GM23338 (cell line): ENCODE measurements at regions not wholly inside any gene's neighbourhood (a gene's known extent, or its start where the extent isn't known, plus 50 kb on each side); places are given as distances from the start of the nearest gene placed in this dataset.

Experiments
- ATAC-seq: fragments of 200-7000 bp; cut with Tn5 transposase; 3 replicates; pipeline ENCODE4 v1.9.1; 2020
- DNase-seq: peaks from one replicate; pipeline ENCODE4 v3.0.0-alpha.2; 2015; ENCODE audit warnings: low spot score
- H2AFZ ChIP-seq: fragments of 200-600 bp; sonication (generic); 2 replicates; pipeline ENCODE4 v1.8.0; 2016; ENCODE audit warnings: antibody characterized with exemption, mild to moderate bottlenecking, moderate library complexity
- H3F3A ChIP-seq: fragments of 200-600 bp; sonication (generic); replicated peaks from 2 replicates; pipeline ENCODE4 v1.8.0; 2017; ENCODE audit warnings: antibody characterized with exemption, mixed run types, low read depth
- H3K27ac ChIP-seq: fragments of 200-600 bp; sonication (generic); 2 replicates; pipeline ENCODE4 v1.6.1; 2016; ENCODE audit warnings: low read depth
- H3K27me3 ChIP-seq: fragments of 200-600 bp; sonication (generic); 2 replicates; pipeline ENCODE4 v1.8.0; 2016; ENCODE audit warnings: mild to moderate bottlenecking, mixed run types, moderate library complexity; ENCODE audit not compliant: insufficient read depth
- H3K36me3 ChIP-seq: fragments of 200-600 bp; sonication (generic); 2 replicates; pipeline ENCODE4 v1.8.0; 2016; ENCODE audit warnings: mild to moderate bottlenecking; ENCODE audit not compliant: insufficient read depth
- H3K4me1 ChIP-seq: fragments of 200-600 bp; sonication (generic); 2 replicates; pipeline ENCODE4 v1.8.0; 2016; ENCODE audit warnings: mild to moderate bottlenecking, moderate library complexity; ENCODE audit not compliant: insufficient read depth
- H3K4me2 ChIP-seq: fragments of 200-600 bp; sonication (generic); 2 replicates; pipeline ENCODE4 v1.7.1; 2017; ENCODE audit warnings: mixed run types
- H3K4me3 ChIP-seq: fragments of 200-600 bp; sonication (generic); 2 replicates; pipeline ENCODE4 v1.6.1; 2016; ENCODE audit warnings: mixed run types
- H3K79me2 ChIP-seq: fragments of 200-600 bp; sonication (generic); replicated peaks from 2 replicates; pipeline ENCODE4 v1.8.0; 2017; ENCODE audit warnings: mild to moderate bottlenecking; ENCODE audit not compliant: insufficient read depth
- H3K9me2 ChIP-seq: fragments of 200-600 bp; sonication (generic); 2 replicates; pipeline ENCODE4 v1.8.0; 2017; ENCODE audit not compliant: insufficient read depth
- H4K20me1 ChIP-seq: fragments of 200-600 bp; sonication (generic); replicated peaks from 2 replicates; pipeline ENCODE4 v1.8.0; 2017; ENCODE audit warnings: mild to moderate bottlenecking; ENCODE audit not compliant: insufficient read depth
- H3K27ac Mint-ChIP-seq: 2 replicates; pipeline ENCODE4 v1.8.0; 2020; ENCODE audit warnings: inconsistent platforms, mild to moderate bottlenecking, moderate library complexity, mixed read lengths
- H3K27me3 Mint-ChIP-seq: 3 replicates; pipeline ENCODE4 v1.8.0; 2022; ENCODE audit warnings: low read depth, mild to moderate bottlenecking, moderate library complexity, mixed read lengths, inconsistent platforms; ENCODE audit not compliant: insufficient read depth, poor library complexity
- H3K36me3 Mint-ChIP-seq: 3 replicates; pipeline ENCODE4 v1.8.0; 2021; ENCODE audit warnings: low read depth, mild to moderate bottlenecking, inconsistent platforms, moderate library complexity, mixed read lengths
- H3K4me1 Mint-ChIP-seq: 3 replicates; pipeline ENCODE4 v1.8.0; 2020; ENCODE audit warnings: mild to moderate bottlenecking, inconsistent platforms, mixed read lengths
- H3K4me3 Mint-ChIP-seq: 3 replicates; pipeline ENCODE4 v1.8.0; 2021; ENCODE audit warnings: moderate library complexity, mild to moderate bottlenecking, inconsistent platforms, mixed read lengths
- H3K9me3 Mint-ChIP-seq: 3 replicates; pipeline ENCODE4 v1.8.0; 2020; ENCODE audit warnings: moderate library complexity, mild to moderate bottlenecking, inconsistent platforms, mixed read lengths
- CREB1 ChIP-seq: fragments of 250-450 bp; sonication (Bioruptor Pico); IDR thresholded peaks from 2 replicates; pipeline ENCODE4 v1.5.0; 2020; ENCODE audit warnings: low read depth, mild to moderate bottlenecking, moderate library complexity
- CTCF ChIP-seq, 2 experiments: fragments of 200-600 bp in 1 of 2; sonication (generic) in 1 of 2; conservative IDR thresholded peaks; 2 replicates each; pipeline versions ENCODE4 v1.5.1 to v1.6.1; 2016 to 2017; ENCODE audit warnings: antibody characterized with exemption in 2 of 2, low read depth in 2 of 2, mild to moderate bottlenecking in 2 of 2, moderate library complexity in 1 of 2
- ETS1 ChIP-seq: IDR thresholded peaks from 2 replicates; pipeline ENCODE4 v1.6.1; 2016; ENCODE audit warnings: antibody characterized with exemption
- EZH2 ChIP-seq: fragments of 200-600 bp; sonication (generic); IDR thresholded peaks from one replicate; pipeline ENCODE4 v1.8.0; 2017; ENCODE audit warnings: antibody characterized with exemption, mild to moderate bottlenecking, low read depth; ENCODE audit not compliant: unreplicated experiment
- EZH2phosphoT487 ChIP-seq: fragments of 200-600 bp; sonication (generic); IDR thresholded peaks from one replicate; pipeline ENCODE4 v1.8.1; 2018; ENCODE audit warnings: antibody characterized with exemption; ENCODE audit not compliant: unreplicated experiment
- JUNB ChIP-seq: IDR thresholded peaks from one replicate; pipeline ENCODE4 v1.6.1; 2016; ENCODE audit warnings: antibody characterized with exemption; ENCODE audit not compliant: unreplicated experiment
- NANOG ChIP-seq: IDR thresholded peaks from 2 replicates; pipeline ENCODE4 v1.6.1; 2016; ENCODE audit warnings: antibody characterized with exemption, borderline replicate concordance
- POLR2AphosphoS5 ChIP-seq: IDR thresholded peaks from 2 replicates; pipeline ENCODE4 v1.6.1; 2016; ENCODE audit warnings: antibody characterized with exemption, low read depth
- STAT1 ChIP-seq: IDR thresholded peaks from one replicate; pipeline ENCODE4 v1.6.1; 2016; ENCODE audit warnings: antibody characterized with exemption; ENCODE audit not compliant: unreplicated experiment
- ZNF114 ChIP-seq: fragments of 250-450 bp; sonication (Bioruptor Pico); IDR thresholded peaks from 2 replicates; pipeline ENCODE4 v1.5.0; 2020; ENCODE audit warnings: mild to moderate bottlenecking, moderate library complexity
- ZNF331 ChIP-seq: fragments of 250-450 bp; sonication (Bioruptor Pico); IDR thresholded peaks from 2 replicates; pipeline ENCODE4 v1.5.0; 2020; ENCODE audit warnings: low read depth, mild to moderate bottlenecking, moderate library complexity
- ZNF462 ChIP-seq: fragments of 250-450 bp; sonication (Bioruptor Pico); IDR thresholded peaks from 2 replicates; pipeline ENCODE4 v1.5.0; 2020; ENCODE audit warnings: mild to moderate bottlenecking, moderate library complexity

- no peak for TF ChIP-seq ETS1
- no peak for TF ChIP-seq ZNF331 (CRISPR knock-in tag)
- TF ChIP-seq ZNF462: no peak
These were observed 303.9 kb downstream of the NOVA1 start (continued) for GRCh38 chr14:26293909-26294308.

GRCh38 chr14:26289891-26290486, 307.8 kb downstream of the NOVA1 start:
- Mint-ChIP-seq H3K4me1 (peaks cover 8% of the 10 kb centered on the region), H3K4me3 (no peak overlapping the region), H3K36me3 (no peaks in the 10 kb centered on the region), H3K9me3 (no peaks in the 10 kb centered on the region; the same call in 1 of the 3 replicates), H3K27ac (no peak overlapping the region), H3K27me3 (peaks cover 4% of the 10 kb centered on the region)
- Histone ChIP-seq H3K79me2 (no peaks in the 10 kb centered on the region), H3K36me3 (no peaks in the 10 kb centered on the region), H3K4me2 (no peak overlapping the region), H2AFZ (0 out of 2 replicates have a peak overlapping the region, but pooled peaks have one; percentile 70), H3K27me3 (no peaks in the 10 kb centered on the region), H3K9me2 (no peaks in the 10 kb centered on the region; the same call in 1 of the 2 replicates), H3K27ac (no peak overlapping the region), H3F3A (no peaks in the 10 kb centered on the region), H3K4me3 (no peak overlapping the region), H3K4me1 (peaks cover 7% of the 10 kb centered on the region; the same call in 1 of the 2 replicates), H4K20me1 (no peaks in the 10 kb centered on the region)
- ATAC-seq (no peak), DNase-seq (no peak)
- TF ChIP-seq POLR2AphosphoS5 (no peak), NANOG (no peak), JUNB (no peak), ZNF331 (CRISPR knock-in tag) (no peak), CTCF (conservative IDR thresholded peaks at IDR 0.05; ENCODE audit: low read depth in 2 of 2) (no peak), STAT1 (no peak), EZH2phosphoT487 (no peak), ZNF114 (CRISPR knock-in tag) (no peak), ETS1 (no peak), CREB1 (CRISPR knock-in tag) (no peak), EZH2 (no peak)
